ENCODE measurements at regions not wholly inside any gene's neighbourhood (a gene's known extent, or its start where the extent isn't known, plus 50 kb on each side); places are given as distances from the start of the nearest gene placed in this dataset.
"Not testable (repeated sequence)": the region's sequence is repeated elsewhere in the genome, so short reads cannot be mapped to it uniquely, and the experiment has no call there.

GRCh38 chr1:83508485-83509151, 490.3 kb downstream of the TTLL7 start:
- DNase-seq = no peak

- DNase-seq = no peak
Measured at GRCh38 chr1:83505148-83505547, 493.8 kb downstream of the TTLL7 start.

GRCh38 chr1:83503153-83503552, 495.8 kb downstream of the TTLL7 start:
- DNase-seq = no peak

GRCh38 chr1:83500987-83501591, 497.8 kb downstream of the TTLL7 start:
- no peak for DNase-seq

GRCh38 chr1:83500531-83500930, 498.4 kb downstream of the TTLL7 start:
- no peak for DNase-seq

GRCh38 chr1:83499998-83500397, 498.9 kb downstream of the TTLL7 start:
- no peak for DNase-seq

GRCh38 chr1:83497563-83497962, 501.4 kb downstream of the TTLL7 start:
- no peak for DNase-seq

- DNase-seq = no peak
Measured at GRCh38 chr1:83495560-83495959, 503.4 kb downstream of the TTLL7 start.

- no peak for DNase-seq
Measured at GRCh38 chr1:83493633-83494032, 505.3 kb downstream of the TTLL7 start.

GRCh38 chr1:83491930-83492329, 507.0 kb downstream of the TTLL7 start:
- no peak for DNase-seq

GRCh38 chr1:83490988-83491387, 507.9 kb downstream of the TTLL7 start:
- DNase-seq = no peak

GRCh38 chr1:83488105-83488504, 510.8 kb downstream of the TTLL7 start:
- DNase-seq = not testable (repeated sequence)

- DNase-seq = not testable (repeated sequence)
Measured at GRCh38 chr1:83487460-83487859, 511.5 kb downstream of the TTLL7 start.

- DNase-seq = not testable (repeated sequence)
Measured at GRCh38 chr1:83485314-83486019, 513.5 kb downstream of the TTLL7 start.

- DNase-seq = not testable (repeated sequence)
Measured at GRCh38 chr1:83481284-83481683, 517.6 kb downstream of the TTLL7 start.

GRCh38 chr1:83479591-83480239, 519.2 kb downstream of the TTLL7 start:
- not testable (repeated sequence) for DNase-seq

- not testable (repeated sequence) for DNase-seq
Measured at GRCh38 chr1:83478127-83478526, 520.8 kb downstream of the TTLL7 start.

GRCh38 chr1:83476518-83476917, 522.4 kb downstream of the TTLL7 start:
- not testable (repeated sequence) for DNase-seq

- DNase-seq = not testable (repeated sequence)
Measured at GRCh38 chr1:83474946-83475345, 524.0 kb downstream of the TTLL7 start.

GRCh38 chr1:83473986-83474385, 524.9 kb downstream of the TTLL7 start:
- DNase-seq = not testable (repeated sequence)

GRCh38 chr1:83472066-83472465, 526.9 kb downstream of the TTLL7 start:
- not testable (repeated sequence) for DNase-seq

- DNase-seq = not testable (repeated sequence)
Measured at GRCh38 chr1:83471272-83471671, 527.7 kb downstream of the TTLL7 start.

GRCh38 chr1:83468336-83468735, 530.6 kb downstream of the TTLL7 start:
- not testable (repeated sequence) for DNase-seq
